ENCODE measurements at regions not wholly inside any gene's neighbourhood (a gene's known extent, or its start where the extent isn't known, plus 50 kb on each side); places are given as distances from the start of the nearest gene placed in this dataset.

DNA sequence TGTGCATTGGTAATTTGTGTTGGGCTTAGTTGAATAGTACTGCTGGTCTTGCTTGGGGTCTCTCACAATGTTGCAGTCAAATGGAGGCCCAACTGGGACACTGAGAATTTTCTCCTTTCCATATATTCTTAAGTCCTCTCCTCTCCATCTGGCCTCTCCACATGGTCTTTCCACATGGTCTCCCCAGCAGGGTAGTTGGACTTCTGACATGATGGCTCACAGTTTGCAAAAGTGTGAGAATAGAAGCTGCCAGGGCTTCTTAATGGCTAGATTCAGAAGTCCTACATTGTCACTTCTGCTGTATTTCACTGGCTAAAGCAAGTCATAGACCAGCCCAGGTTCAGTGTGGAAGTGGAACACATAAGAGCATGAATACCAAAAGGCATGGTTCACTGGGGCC lies 318.5 kb upstream of the TNP1 start:
- no peak for TF ChIP-seq EP300 (IDR thresholded peaks at IDR 0.05; ENCODE audit: borderline replicate concordance in 1 of 2, low read depth in 1 of 2, low read length in 1 of 2)
- no peak for TF ChIP-seq YY1 (IDR thresholded peaks at IDR 0.05; ENCODE audit: low read depth)
- TF ChIP-seq, protein P1, sequence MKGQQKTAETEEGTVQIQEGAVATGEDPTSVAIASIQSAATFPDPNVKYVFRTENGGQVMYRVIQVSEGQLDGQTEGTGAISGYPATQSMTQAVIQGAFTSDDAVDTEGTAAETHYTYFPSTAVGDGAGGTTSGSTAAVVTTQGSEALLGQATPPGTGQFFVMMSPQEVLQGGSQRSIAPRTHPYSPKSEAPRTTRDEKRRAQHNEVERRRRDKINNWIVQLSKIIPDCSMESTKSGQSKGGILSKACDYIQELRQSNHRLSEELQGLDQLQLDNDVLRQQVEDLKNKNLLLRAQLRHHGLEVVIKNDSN (IDR thresholded peaks at IDR 0.05; ENCODE audit: borderline replicate concordance, low read depth), result no peak
- TF ChIP-seq JUND (IDR thresholded peaks at IDR 0.05), result no peak
- H3K36me3 ChIP-seq (replicated peaks in 1 of 2; ENCODE audit: control insufficient read depth in 1 of 2, insufficient read depth in 2 of 2, low read length in 1 of 2), result no peaks in the 10 kb centered on the region
- no peaks in the 10 kb centered on the region for H3K9me2 ChIP-seq
- H3K79me2 ChIP-seq (ENCODE audit: insufficient read depth), result no peaks in the 10 kb centered on the region
- H3K27me3 ChIP-seq (ENCODE audit: insufficient read depth), result no peaks in the 10 kb centered on the region
- H2AFZ ChIP-seq (ENCODE audit: low read depth), result no peak overlapping the region
- H3K9ac ChIP-seq, result no peak overlapping the region
- no peak overlapping the region for H3K27ac ChIP-seq (ENCODE audit: low read depth in 2 of 2, low read length in 1 of 2)
- H4K20me1 ChIP-seq (ENCODE audit: insufficient read depth), result no peaks in the 10 kb centered on the region
- H3K4me2 ChIP-seq, result no peak overlapping the region
- no peaks in the 10 kb centered on the region for H3F3A ChIP-seq (replicated peaks; ENCODE audit: insufficient read depth)
- H3K4me1 ChIP-seq (ENCODE audit: control insufficient read depth in 1 of 2, insufficient read depth in 2 of 2, low read depth in 1 of 2, low read length in 1 of 2), result no peaks in the 10 kb centered on the region; a peak in 1 of 4 replicates
- DNase-seq, result no peak
- H3K9me3 ChIP-seq, result no peaks in the 10 kb centered on the region
- H3K4me3 ChIP-seq (ENCODE audit: low read depth in 2 of 2, low read length in 1 of 2), result no peak overlapping the region
- ChIA-PET CTCF (interaction anchor here (1.4 kb wide), 1 partner anchor 12 kb away, joined by 3 read pairs; no protein-coding TSS in a partner anchor), POLR2A (no interaction called here)

- POLR2A ChIA-PET, result no interaction called here
- no peak overlapping the region for H3K27ac ChIP-seq (ENCODE audit: low read depth in 2 of 2, low read length in 1 of 2)
- DNase-seq, result no peak
Observed at GRCh38 chr2:217177720-217178119, 317.9 kb upstream of the TNP1 start.

More at GRCh38 chr2:217177720-217178119, 317.9 kb upstream of the TNP1 start:
- no peaks in the 10 kb centered on the region for H3K9me2 ChIP-seq
- H3K9ac ChIP-seq, result no peak overlapping the region
- no peak overlapping the region for H3K4me2 ChIP-seq
- H3K4me3 ChIP-seq (ENCODE audit: low read depth in 2 of 2, low read length in 1 of 2), result no peak overlapping the region
- no peaks in the 10 kb centered on the region for H3K4me1 ChIP-seq (ENCODE audit: control insufficient read depth in 1 of 2, insufficient read depth in 2 of 2, low read depth in 1 of 2, low read length in 1 of 2)
- no peaks in the 10 kb centered on the region for H3K27me3 ChIP-seq (ENCODE audit: insufficient read depth)
- H3F3A ChIP-seq (replicated peaks; ENCODE audit: insufficient read depth), result no peaks in the 10 kb centered on the region
- no peaks in the 10 kb centered on the region for H3K36me3 ChIP-seq (replicated peaks in 1 of 2; ENCODE audit: control insufficient read depth in 1 of 2, insufficient read depth in 2 of 2, low read length in 1 of 2)
- CTCF ChIA-PET, result interaction anchor here (1.4 kb wide), 1 partner anchor 11 kb away, joined by 3 read pairs; no protein-coding TSS in a partner anchor
- no peak overlapping the region for H2AFZ ChIP-seq (ENCODE audit: low read depth)
- TF ChIP-seq RFX5 (IDR thresholded peaks at IDR 0.05; ENCODE audit: low read length) (no peak), SIN3A (IDR thresholded peaks at IDR 0.05; ENCODE audit: borderline replicate concordance, low read depth, low read length) (no peak), SMC3 (IDR thresholded peaks at IDR 0.05; ENCODE audit: low read depth, low read length) (no peak), MEF2A (IDR thresholded peaks at IDR 0.05; ENCODE audit: borderline replicate concordance, low read depth) (no peak), JUND (IDR thresholded peaks at IDR 0.05) (no peak), PBX3 (IDR thresholded peaks at IDR 0.05) (no peak), FOXJ3 (CRISPR knock-in tag; IDR thresholded peaks at IDR 0.05) (no peak), GABPA (IDR thresholded peaks at IDR 0.05; ENCODE audit: low read depth) (no peak), TAF1 (IDR thresholded peaks at IDR 0.05; ENCODE audit: borderline replicate concordance, low read depth, low read length) (no peak), RCOR1 (IDR thresholded peaks at IDR 0.05; ENCODE audit: low read length) (no peak), FOSL2 (IDR thresholded peaks at IDR 0.05; ENCODE audit: borderline replicate concordance, low read depth) (no peak), FOXM1 (IDR thresholded peaks at IDR 0.05; ENCODE audit: low read depth) (no peak), ELF1 (IDR thresholded peaks at IDR 0.05) (no peak), NFIC (IDR thresholded peaks at IDR 0.05; ENCODE audit: borderline replicate concordance) (no peak), MXI1 (IDR thresholded peaks at IDR 0.05; ENCODE audit: low read depth, low read length) (no peak)
- TF ChIP-seq, protein P1 (IDR thresholded peaks at IDR 0.05; ENCODE audit: borderline replicate concordance, low read depth), result no peak
- TF ChIP-seq, protein P2, sequence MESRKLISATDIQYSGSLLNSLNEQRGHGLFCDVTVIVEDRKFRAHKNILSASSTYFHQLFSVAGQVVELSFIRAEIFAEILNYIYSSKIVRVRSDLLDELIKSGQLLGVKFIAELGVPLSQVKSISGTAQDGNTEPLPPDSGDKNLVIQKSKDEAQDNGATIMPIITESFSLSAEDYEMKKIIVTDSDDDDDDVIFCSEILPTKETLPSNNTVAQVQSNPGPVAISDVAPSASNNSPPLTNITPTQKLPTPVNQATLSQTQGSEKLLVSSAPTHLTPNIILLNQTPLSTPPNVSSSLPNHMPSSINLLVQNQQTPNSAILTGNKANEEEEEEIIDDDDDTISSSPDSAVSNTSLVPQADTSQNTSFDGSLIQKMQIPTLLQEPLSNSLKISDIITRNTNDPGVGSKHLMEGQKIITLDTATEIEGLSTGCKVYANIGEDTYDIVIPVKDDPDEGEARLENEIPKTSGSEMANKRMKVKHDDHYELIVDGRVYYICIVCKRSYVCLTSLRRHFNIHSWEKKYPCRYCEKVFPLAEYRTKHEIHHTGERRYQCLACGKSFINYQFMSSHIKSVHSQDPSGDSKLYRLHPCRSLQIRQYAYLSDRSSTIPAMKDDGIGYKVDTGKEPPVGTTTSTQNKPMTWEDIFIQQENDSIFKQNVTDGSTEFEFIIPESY (IDR thresholded peaks at IDR 0.05; ENCODE audit: borderline replicate concordance, low read depth), result no peak
- H3K79me2 ChIP-seq (ENCODE audit: insufficient read depth), result no peaks in the 10 kb centered on the region
- H4K20me1 ChIP-seq (ENCODE audit: insufficient read depth), result no peaks in the 10 kb centered on the region
- no peaks in the 10 kb centered on the region for H3K9me3 ChIP-seq
